ENCODE measurements at regions not wholly inside any gene's neighbourhood (a gene's known extent, or its start where the extent isn't known, plus 50 kb on each side); places are given as distances from the start of the nearest gene placed in this dataset.
"Not testable (repeated sequence)": the region's sequence is repeated elsewhere in the genome, so short reads cannot be mapped to it uniquely, and the experiment has no call there.

DNA sequence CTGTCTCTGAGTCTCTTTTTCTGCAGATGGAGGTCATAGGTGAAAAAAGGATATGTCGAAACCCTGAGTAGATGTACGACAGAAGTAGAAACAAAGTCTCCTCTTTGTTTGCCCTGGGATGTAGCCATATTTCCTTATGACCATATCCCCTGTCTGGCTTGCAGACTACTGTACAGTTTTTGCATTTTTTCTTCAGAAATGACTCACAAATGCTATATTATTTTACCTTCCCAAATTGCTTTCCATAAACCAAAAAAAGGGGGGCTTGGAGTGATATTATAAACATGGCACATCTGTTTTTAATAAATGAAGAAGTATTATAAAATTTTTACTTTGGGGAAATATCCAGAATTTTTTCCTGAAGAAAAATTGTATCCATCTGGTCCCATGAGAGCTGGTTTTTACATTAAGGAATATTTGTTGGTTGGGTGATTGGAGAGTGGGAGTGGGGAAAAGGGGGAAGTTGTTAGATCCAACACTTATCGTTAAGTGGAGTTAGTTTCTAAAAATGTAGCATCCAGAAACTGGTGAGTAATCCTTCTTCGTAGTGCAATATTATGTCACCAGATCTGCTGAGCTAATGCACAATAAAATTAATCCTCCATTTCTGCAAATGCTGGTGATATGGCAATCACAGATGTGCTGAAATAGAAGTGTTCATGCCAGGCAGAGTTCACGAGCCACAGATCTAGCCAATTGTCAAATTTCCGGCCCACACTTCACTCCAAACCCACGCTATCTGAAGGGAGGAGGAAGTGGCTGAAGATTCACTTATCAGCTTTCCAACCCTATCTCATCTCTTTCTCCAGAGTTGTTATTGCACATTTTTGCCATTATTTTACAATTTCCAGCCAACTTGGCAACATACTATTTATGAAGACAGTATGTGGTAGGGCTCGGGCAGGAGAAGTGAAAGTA is 313.6 kb upstream of the ATP11B start:
- no peak for DNase-seq

DNA sequence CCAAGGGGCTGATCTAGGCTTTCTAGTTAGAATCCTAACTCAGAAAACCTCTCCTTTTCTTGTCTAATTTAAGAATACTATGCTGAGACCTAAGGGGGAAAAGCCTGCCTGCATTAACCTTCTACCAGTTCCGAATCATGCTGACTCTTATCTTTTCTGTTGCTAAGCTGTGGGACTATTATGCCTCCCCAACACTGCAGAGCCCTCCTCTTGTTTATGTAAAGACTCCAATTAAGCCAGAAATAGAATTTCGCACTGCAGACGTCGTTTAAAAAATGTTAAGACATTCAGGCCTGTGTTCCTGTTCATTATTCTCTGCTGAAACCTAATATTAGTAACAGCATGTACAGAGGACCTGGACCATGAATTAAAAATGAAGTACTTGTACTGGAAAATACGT is 310.6 kb upstream of the ATP11B start:
- no peak for DNase-seq

DNA sequence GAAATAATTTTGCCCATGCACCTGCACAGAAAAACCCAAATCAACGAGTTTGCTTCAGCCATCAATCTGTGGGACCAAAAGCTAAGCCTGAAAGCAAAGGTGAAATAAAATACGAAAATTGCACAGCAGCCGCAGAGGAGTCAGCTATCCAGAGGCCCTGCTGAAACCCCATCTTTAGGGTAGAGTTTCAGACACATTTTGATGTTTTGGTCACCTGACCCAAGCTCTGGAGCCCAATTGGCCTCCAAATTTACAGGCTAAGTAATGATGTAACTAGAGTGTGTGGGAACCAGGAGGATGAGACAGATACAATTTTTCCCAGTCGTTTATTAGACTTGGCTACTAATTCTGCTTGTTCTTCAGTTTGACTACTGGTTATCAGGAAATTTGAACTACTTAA is 308.6 kb upstream of the ATP11B start:
- no peak for DNase-seq

DNA sequence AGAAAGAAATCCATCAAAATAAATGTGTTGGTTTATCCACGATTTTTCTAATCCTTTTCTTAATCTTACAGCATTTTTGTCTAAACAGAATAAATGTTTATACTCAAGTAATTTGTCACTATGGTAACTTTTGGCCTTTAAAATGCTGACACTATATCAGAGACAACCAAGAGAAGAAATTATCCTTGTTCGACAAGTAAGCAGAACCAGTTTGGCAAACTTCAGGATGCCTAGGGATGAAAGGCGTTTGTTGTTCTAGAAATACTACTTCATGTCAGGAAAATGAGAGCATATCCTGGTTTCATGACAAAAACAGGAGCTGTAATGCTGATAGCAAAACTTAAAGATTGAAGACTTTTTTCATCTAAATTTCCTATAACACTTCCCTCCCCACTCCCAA is 308.0 kb upstream of the ATP11B start:
- DNase-seq: no peak

DNA sequence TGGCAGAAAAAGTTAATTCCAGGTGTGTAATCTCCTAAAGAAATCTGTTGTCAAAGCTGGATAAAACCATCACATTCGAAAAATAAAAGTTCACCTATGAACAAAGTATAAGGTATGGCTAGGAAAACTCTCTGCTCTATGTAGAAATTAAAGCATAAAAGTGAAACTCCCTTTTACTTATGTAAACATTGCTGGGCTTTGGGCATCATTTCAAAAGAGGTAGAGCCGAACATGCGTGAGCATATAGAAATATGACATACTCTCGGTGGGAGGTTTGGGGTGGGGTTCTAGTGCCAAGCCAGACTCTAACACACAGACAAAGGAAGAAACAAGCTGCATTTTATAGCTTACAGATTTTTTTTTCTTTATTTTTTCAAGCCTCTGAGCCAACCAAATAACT is 306.8 kb upstream of the ATP11B start:
- DNase-seq: no peak

DNA sequence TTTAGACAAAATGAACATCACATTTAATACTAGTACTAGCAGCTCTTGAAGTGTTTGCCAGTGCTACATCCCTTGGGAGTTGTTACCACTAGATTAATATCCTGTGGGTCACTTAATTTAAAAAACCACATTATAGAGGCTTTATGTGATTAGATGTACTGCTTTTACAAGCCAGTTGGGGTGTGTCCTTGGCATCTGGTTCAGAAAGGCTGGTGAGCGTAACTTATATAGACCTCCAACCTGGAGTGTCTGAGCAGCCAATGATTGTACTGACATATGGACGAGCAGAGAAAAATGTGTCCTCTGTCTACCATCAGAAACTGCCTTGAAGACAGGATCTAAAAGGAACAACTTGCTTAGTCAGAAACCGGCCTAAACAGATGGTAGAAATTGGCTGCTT is 306.2 kb upstream of the ATP11B start:
- DNase-seq: no peak

DNA sequence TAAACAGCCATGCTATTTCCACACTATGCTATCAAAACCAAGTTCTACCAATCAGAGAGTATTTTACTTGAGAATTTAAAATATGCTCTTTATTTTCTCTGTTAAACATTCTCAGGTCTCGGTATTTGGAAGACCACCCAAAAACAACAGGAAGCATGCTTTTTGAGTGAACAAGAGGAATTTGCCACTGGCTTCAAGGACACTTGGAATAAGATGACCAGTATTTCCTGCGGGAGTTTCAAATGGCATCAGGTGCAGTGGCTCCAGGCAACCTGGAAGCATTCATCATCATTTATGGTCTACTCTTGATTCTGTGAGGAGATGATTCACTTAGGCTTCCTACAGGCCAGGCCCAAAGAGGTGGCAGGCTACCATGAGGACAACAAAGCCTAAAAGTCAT is 305.7 kb upstream of the ATP11B start:
- DNase-seq: no peak

DNA sequence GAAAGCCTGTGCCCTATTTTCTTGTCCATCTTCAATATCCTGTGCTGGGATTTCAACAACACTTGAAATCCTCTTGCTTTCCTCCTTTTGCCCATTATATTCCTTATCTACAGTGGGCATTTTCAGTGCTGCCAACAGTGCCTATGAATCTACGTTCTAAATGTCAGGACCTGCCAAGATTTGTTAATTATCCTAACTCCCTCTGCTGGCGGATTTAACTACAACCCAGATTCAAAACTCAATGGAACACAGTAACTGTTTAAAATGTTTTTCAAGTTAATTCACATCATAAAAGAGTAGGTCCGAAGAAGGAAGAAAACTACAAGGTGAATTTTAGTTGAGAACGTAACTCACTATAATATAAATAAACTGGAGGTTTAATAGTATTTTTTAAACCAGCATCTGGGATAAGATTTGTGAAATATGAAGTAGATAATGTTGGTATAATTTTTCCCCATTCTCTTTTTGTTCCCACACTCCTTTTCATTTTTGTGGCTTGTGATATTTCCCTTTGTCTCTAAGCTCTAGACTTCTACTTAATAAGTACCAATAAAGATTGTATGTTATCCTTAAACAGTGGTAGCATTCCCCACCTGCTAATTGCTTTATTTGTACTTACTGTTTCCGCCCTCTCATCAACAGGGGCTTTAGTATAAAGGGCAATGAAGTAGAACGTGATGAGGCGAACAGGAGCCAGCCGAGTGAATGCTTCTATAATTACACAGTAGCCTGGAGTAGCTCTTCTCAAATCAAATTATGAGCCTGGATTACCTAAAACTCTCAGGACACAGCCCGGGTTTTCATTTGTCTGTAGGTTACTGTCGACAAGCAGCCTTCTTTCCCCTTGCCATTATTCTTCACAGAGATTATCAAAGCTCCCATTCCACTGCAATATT is 302.5 kb upstream of the ATP11B start:
- DNase-seq: no peak

DNA sequence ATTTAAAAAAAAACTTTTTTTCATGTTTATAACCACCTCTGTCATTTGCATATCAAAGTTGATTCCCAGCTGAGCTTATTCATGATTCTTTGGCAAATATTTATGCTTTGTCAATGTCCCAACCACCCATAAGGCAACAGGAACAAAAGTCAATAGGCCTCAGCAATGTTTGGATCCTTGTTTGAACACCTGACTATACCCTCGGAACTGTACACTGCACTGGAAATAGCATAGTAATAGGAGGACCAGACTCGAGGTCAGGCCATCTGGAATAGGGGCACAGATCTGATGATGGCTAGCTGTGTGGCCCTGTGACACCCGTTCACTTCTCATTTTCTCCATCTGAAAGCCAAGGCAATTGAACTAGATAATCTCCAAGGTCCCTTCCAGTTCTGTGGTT is 301.7 kb upstream of the ATP11B start:
- no peak for DNase-seq

DNA sequence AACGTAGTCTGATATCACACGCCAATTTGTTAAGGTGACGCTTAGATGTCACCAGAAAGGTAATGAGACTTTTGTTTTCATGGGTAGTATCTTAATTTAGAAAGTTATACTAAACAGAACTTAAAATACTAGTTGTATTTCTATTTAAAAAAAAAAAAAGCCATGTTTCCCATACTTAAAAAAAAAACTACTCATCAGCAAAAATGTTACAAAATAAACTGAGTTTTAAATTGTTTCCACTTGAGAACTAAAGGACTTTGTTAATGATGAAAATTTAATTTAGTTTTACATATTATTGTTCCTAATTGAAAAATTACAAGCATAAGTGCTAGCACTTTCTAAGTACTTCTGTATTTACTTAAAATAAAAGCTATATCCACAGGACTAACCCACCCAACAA is 300.8 kb upstream of the ATP11B start:
- no peak for DNase-seq

DNA sequence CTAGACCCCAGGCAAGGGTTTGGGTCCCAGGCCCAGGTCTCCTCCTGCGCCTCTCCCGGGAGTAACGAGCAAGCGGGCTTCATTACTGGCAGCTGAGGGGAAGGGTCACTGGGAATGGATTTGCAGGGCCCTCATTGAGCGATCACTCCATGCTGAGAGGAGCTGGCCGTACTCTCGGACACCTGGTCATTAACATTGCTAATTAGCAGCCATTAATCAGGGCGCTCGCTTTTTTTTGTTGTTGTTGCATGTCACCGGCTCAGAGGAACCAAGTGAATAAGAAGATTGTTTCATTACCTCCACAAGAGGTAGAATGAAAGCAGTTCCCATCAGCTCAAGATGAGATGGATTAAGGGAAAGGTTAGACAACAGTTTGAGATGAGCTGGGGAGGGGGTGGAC is 293.0 kb upstream of the ATP11B start:
- DNase-seq: no peak

DNA sequence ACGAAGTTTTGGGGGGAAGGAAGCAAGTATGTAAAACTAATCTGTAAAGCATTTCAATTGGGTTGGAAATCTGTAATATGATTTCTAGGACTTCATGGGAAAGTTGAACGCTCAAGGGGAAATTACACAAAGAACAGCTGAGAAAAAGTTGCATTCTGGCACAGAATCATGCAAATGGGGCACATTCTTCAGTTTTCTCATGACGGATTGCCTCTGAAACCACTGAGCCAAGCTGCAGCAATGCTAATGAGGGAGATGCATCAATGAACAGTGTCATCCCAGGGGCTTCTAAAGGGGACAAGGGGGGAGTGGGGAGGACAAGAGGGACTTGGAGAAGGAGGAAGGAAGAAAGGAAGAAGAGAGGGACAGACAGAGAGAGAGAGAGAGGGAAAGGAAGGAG is 291.4 kb upstream of the ATP11B start:
- no peak for DNase-seq

DNA sequence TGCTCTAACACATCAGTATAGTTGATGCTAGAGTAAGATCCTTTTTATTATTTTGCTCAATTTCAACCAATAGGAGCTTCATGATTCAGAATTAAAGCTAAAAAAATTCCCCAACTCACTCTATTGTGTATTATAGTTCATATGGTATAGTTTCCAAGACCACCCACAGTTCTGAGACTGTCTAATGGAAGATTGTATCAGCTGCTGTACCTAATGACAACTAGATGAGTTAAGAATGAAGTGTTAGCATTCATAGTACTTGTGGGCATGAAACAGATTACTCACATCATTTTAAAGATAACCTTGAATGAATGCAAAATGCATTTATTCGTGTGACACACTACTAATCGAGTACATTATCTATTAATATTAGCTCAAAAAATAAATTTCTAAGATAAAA is 289.9 kb upstream of the ATP11B start:
- no peak for DNase-seq

DNA sequence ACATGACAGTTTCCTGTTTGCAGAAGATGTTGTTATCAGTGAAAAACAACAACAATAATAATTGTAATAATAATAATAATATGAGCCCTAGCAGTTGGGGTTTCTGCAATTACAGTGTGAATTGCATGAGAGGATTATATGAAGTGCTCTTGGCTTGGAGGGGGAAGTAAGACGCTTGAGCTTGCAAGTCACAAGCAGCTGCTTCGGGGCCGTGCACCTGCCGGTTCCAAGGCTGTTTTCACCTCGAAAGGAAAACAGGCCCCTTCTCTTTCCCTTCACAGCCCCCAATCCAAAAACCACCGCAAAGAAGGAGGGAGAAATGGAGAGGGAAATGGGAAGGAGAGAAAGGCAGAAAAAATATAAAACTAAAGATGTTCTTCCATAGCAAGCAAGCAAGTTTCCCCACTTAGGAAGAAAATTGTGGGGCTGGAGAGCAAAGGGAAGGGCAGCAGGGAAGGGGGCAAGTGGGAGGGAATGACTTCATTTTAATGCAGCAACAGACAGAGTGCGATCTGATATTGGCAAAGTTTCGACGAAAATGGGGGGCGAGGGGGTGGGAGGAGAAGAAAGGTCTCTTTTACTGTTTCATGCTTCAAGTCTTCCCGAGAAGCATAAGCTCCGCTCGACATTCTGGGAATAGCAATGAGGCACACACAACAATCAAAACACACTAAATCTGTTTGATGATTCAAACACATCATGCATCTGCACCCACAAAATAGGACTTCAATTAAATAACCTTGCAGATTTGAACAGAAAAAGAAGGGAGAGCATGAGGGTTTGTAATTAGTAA is 284.2 kb upstream of the ATP11B start:
- DNase-seq: no peak

DNA sequence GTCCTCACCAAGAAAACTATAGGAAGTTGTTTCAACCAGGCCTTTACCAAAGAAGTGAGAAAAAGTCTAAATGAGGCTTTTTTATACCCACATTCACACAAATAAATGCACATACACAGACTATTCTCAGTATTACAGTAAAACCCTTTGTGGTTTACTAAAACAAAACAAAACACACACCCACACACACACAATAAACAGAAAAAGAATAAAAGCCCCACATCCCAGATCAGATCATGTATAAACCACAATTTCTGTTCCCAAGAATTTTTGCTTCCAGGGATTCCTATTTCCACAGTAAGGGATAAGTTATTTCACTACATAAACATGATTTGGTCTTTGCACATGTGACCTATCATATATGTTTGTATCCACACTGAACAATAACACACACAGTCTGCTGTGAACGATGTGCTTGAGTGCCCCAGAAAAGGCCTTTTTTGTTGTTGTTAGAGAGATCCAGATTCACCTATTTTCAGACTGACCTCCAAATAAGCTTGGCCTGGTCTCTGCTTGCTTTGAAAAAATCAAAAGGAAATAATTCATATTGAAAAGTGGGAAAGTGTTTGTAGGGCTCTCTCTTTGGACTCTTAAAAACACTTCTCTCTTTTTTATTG is 283.4 kb upstream of the ATP11B start:
- no peak for DNase-seq

DNA sequence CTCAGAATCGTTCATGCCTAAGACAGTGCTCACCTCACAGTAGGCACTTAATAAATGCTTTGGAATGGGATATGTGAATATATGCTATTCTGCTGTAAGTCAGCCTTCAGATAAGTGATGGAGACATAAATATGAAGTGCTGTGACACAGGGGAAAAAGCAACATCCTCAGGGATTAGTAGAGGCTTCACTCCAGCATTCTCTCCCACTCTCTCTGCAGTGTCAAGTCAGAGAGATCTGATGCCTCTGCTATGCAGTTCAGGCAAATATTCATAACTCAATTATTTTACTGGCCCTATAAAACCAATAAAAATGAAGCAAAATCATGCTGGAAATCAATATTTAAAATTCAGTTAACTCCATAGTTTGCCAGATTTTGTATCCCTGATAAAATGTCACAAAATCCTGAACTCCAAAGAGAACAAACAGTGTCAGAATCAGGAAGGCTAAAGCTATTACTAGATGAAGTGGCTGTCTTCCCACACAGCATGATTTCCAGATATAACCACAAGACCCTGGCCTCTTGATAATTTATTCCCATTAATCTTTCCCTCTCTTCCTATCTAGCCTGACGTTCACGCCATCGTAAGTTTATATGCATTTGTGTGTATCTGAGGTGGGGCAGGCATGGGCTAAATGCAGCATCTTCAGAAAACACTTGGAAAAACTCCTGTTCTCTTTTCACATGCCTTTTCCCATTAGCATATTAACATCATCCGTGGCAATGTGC is 278.9 kb upstream of the ATP11B start:
- DNase-seq: no peak

DNA sequence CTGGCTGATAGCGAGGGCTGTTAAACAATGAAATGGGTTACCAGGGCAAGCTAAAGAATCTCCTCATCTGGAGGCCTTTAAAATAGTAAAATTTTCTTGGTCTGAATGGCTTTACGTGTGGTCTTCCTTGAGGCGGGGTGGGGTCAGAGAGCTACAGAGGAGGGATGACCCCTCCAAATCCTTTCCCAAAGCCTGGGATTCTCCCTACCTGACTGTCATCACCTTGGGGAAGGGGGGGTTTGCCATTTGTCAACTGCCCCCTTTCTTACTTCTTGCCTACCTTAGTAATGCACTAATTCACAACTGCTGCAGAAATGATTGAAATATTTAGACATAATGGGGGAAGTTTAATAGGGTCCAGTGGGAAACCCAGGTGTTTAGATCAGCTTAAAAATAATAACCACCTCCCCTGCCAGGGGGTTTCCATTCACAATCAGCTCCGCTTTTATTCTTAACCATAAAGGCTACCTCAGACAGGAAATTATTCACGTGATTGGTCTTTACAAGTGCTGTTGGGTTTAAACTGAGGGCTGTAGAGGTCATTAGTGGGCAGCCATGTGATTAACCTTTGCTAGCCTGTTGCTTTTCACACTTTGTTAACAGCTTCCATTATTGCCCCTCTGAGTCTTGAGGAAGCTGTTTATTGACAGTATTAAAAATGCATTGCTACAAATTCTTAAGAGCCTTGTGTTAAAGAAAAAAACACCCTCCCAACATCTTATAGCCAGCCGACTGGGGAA is 276.5 kb upstream of the ATP11B start:
- DNase-seq: no peak

DNA sequence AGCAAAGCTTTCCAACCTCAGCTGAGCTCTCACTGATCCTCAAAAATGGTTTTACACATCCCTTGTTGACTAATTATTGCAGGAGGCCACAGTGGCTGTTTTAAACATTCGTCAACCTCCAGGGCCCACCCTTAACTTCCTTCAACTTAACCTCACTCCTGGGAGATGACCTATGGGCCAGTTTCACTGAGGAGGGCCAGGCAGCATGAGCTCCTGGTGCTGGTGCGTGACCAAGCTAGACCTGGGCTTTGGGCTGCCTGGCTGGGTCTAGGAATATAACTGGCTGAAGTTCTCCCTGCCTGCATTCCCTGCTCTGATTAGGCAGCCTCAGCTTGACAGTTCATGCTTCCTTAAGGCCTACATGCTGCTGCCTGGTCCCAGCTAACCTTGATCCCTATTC is 273.7 kb upstream of the ATP11B start:
- DNase-seq: no peak

DNA sequence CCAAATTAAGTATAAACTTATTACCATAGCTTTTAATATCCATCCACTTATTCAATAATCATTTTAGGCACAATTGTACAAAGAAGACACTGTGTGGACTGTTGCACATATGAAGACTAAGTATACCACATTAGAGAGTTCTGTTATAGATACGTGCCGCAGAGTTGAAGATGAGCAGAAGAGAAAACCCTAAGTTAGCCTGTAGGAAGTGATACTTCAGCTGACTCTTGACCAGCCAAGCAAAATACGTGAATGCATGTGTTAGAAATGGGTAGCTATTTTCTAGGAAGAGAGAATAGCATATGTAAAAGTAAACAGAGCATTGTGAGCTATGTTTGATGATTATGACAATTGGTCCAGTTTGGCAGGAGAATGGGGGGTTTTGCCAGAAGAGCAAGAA is 272.0 kb upstream of the ATP11B start:
- DNase-seq: no peak

DNA sequence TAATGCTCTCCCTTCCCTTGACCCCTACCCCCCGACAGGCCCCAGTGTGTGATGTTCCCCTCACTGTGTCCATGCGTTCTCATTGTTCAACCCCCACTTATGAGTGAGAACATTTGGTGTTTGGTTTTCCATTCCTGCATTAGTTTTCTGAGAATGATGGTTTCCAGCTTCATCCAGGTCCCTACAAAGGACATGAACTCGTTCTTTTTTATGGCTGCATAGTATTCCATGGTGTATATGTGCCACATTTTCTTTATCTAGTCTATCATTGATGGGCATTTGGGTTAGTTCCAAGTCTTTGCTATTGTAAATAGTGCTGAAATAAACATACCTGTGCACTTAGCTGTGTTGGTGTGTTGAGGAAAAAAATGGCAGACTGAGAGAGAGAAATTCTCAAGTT is 269.9 kb upstream of the ATP11B start:
- DNase-seq: not testable (repeated sequence)

DNA sequence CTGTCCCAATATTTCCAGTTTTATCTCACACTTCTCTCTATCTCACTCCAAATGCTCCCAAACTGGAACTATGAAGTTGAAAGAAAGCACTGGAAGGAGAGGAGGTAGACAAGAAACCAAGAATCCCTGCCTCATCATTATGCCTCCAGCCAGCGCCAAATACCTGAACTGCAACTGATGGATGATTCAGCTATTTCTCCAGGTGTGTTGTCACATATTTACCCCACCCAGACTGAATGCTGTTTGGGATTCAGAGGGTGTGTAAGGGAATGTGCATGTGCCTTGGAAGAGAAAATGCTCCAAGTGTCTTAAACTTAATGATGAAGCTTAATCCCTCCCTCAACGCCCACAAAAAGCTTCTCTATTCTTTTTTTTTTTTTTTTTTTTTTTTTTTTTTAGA is 269.5 kb upstream of the ATP11B start:
- no peak for DNase-seq
